H1 (cell line): ENCODE measurements at regions not wholly inside any gene's neighbourhood (a gene's known extent, or its start where the extent isn't known, plus 50 kb on each side); places are given as distances from the start of the nearest gene placed in this dataset.

Source experiments
- CTCF ChIA-PET: fragments of 300-600 bp; sonication (Branson Sonifier 250); formaldehyde crosslinking; loops from one replicate; lab custom pipeline; 2021; ENCODE audit not compliant: partially characterized antibody; lab: Charles Lee
- POLR2A ChIA-PET: fragments of 300-600 bp; sonication (Branson Sonifier 250); formaldehyde crosslinking; loops from one replicate; lab custom pipeline; 2021; ENCODE audit warnings: inconsistent platforms; ENCODE audit not compliant: partially characterized antibody; lab: Charles Lee
- DNase-seq, 2 experiments: peaks; one replicate each; pipeline versions ENCODE4 v3.0.0 to v3.0.0-alpha.2; 2010 to 2022; ENCODE audit warnings: low spot score in 2 of 2, low read depth in 1 of 2, mixed read lengths in 1 of 2
- FAIRE-seq: peaks from 2 replicates; lab custom pipeline; 2011; peaks lifted over from hg19 to GRCh38; lab: Jason Lieb, UNC
- H2AFZ ChIP-seq: 2 replicates; pipeline ENCODE4 v1.8.1; 2012; ENCODE audit warnings: low read length, inconsistent platforms
- H2AK5ac ChIP-seq: 2 replicates; pipeline ENCODE4 v1.6.1; 2013; ENCODE audit warnings: low read depth, low read length
- H2BK120ac ChIP-seq: replicated peaks from 2 replicates; pipeline ENCODE3; 2013; ENCODE audit warnings: low read depth, low read length, inconsistent platforms
- H2BK12ac ChIP-seq: 2 replicates; pipeline ENCODE4 v1.6.1; 2013; ENCODE audit warnings: low read depth, low read length
- H2BK15ac ChIP-seq: 2 replicates; pipeline ENCODE4 v1.6.1; 2013; ENCODE audit warnings: low read length
- H2BK20ac ChIP-seq: 2 replicates; pipeline ENCODE4 v1.6.1; 2013; ENCODE audit warnings: low read length
- H2BK5ac ChIP-seq: 2 replicates; pipeline ENCODE4 v1.6.1; 2013; ENCODE audit warnings: low read depth, low read length
- H3K14ac ChIP-seq: 2 replicates; pipeline ENCODE4 v1.6.1; 2013; ENCODE audit warnings: inconsistent platforms; ENCODE audit not compliant: insufficient read length
- H3K18ac ChIP-seq: 2 replicates; pipeline ENCODE4 v1.6.1; 2013; ENCODE audit warnings: low read length; ENCODE audit errors: extremely low read depth
- H3K23ac ChIP-seq: 2 replicates; pipeline ENCODE4 v1.6.1; 2013; ENCODE audit warnings: inconsistent platforms; ENCODE audit not compliant: insufficient read length
- H3K23me2 ChIP-seq: 2 replicates; pipeline ENCODE4 v1.6.1; 2013; ENCODE audit warnings: low read depth, low read length
- H3K27ac ChIP-seq: 2 replicates; pipeline ENCODE4 v1.6.1; 2011; ENCODE audit warnings: low read depth, low read length, inconsistent platforms
- H3K27me3 ChIP-seq, 4 experiments: replicated peaks in 1 of 4; 1 replicate in 1 of 4; 2 replicates in 3 of 4; pipeline versions ENCODE4 v1.6.1 to v1.8.1; 2011 to 2013; ENCODE audit warnings: low read length in 3 of 4, mild to moderate bottlenecking in 3 of 4, inconsistent platforms in 2 of 4, mixed read lengths in 2 of 4, moderate library complexity in 1 of 4; ENCODE audit not compliant: control insufficient read depth in 3 of 4, insufficient read depth in 3 of 4; ENCODE audit errors: extremely low read depth in 1 of 4
- H3K36me3 ChIP-seq, 4 experiments: 2 replicates each; pipeline versions ENCODE4 v1.6.1 to v1.8.1; 2011 to 2013; ENCODE audit warnings: mild to moderate bottlenecking in 4 of 4, low read length in 3 of 4, moderate library complexity in 2 of 4, control low read depth in 1 of 4, inconsistent platforms in 1 of 4; ENCODE audit not compliant: insufficient read depth in 4 of 4, control insufficient read depth in 2 of 4
- H3K4ac ChIP-seq: replicated peaks from 2 replicates; pipeline ENCODE3; 2013; ENCODE audit warnings: low read length, low read depth, mixed read lengths, inconsistent platforms; ENCODE audit not compliant: insufficient read length
- H3K4me1 ChIP-seq, 4 experiments: replicated peaks in 1 of 4; 1 replicate in 1 of 4; 2 replicates in 3 of 4; pipeline versions ENCODE4 v1.6.1 to v1.8.1; 2011 to 2013; ENCODE audit warnings: low read length in 3 of 4, inconsistent platforms in 2 of 4, mixed read lengths in 1 of 4; ENCODE audit not compliant: insufficient read depth in 4 of 4, control insufficient read depth in 3 of 4
- H3K4me2 ChIP-seq, 2 experiments: 2 replicates each; pipeline versions ENCODE4 v1.6.1 to v1.8.1; 2011 to 2013; ENCODE audit warnings: low read depth in 2 of 2, low read length in 2 of 2, control low read depth in 1 of 2, inconsistent platforms in 1 of 2, mild to moderate bottlenecking in 1 of 2; ENCODE audit not compliant: insufficient read depth in 1 of 2
- H3K4me3 ChIP-seq, 4 experiments: fragments of 200-600, 300-600 bp in 1 of 4; sonication (generic), shearing (Covaris generic), sonication (Bioruptor Twin) in 1 of 4; 2 replicates each; pipeline versions ENCODE4 v1.5.1 to v1.8.1; 2011 to 2016; ENCODE audit warnings: low read length in 4 of 4, low read depth in 3 of 4, control low read depth in 2 of 4, inconsistent platforms in 2 of 4, mild to moderate bottlenecking in 2 of 4, mixed read lengths in 1 of 4, moderate library complexity in 1 of 4; ENCODE audit not compliant: insufficient read depth in 2 of 4; ENCODE audit errors: extremely low read depth in 1 of 4
- H3K56ac ChIP-seq: replicated peaks from 2 replicates; pipeline ENCODE3; 2013; ENCODE audit warnings: low read depth, mild to moderate bottlenecking, mixed read lengths, low read length, inconsistent platforms; ENCODE audit not compliant: insufficient read length
- H3K79me1 ChIP-seq: 2 replicates; pipeline ENCODE4 v1.6.1; 2013; ENCODE audit warnings: low read depth, low read length, control low read depth
- H3K79me2 ChIP-seq, 2 experiments: 2 replicates each; pipeline versions ENCODE4 v1.6.1 to v1.8.1; 2012 to 2013; ENCODE audit warnings: low read length in 2 of 2, mild to moderate bottlenecking in 2 of 2, inconsistent platforms in 1 of 2; ENCODE audit not compliant: insufficient read depth in 2 of 2, control insufficient read depth in 1 of 2
- H3K9ac ChIP-seq, 4 experiments: replicated peaks in 1 of 4; 1 replicate in 1 of 4; 2 replicates in 3 of 4; pipeline versions ENCODE4 v1.6.1 to v1.8.1; 2011 to 2013; ENCODE audit warnings: low read depth in 3 of 4, low read length in 3 of 4, control low read depth in 2 of 4, mild to moderate bottlenecking in 2 of 4, moderate library complexity in 2 of 4, inconsistent platforms in 1 of 4; ENCODE audit errors: extremely low read depth in 1 of 4
- H3K9me3 ChIP-seq, 2 experiments: 2 replicates each; pipeline versions ENCODE4 v1.6.1 to v1.8.1; 2012 to 2013; ENCODE audit warnings: mild to moderate bottlenecking in 2 of 2, moderate library complexity in 2 of 2, control low read depth in 1 of 2, inconsistent platforms in 1 of 2, low read depth in 1 of 2, low read length in 1 of 2, mixed read lengths in 1 of 2; ENCODE audit not compliant: insufficient read depth in 2 of 2
- H4K20me1 ChIP-seq, 2 experiments: replicated peaks in 1 of 2; 2 replicates each; pipeline versions ENCODE3 to v1.8.1; 2011 to 2013; ENCODE audit warnings: inconsistent platforms in 2 of 2, low read length in 2 of 2, mild to moderate bottlenecking in 1 of 2; ENCODE audit not compliant: insufficient read depth in 2 of 2, control insufficient read depth in 1 of 2
- H4K5ac ChIP-seq: 2 replicates; pipeline ENCODE4 v1.6.1; 2013; ENCODE audit warnings: low read length, low read depth, mixed read lengths, inconsistent platforms; ENCODE audit not compliant: insufficient read length
- H4K8ac ChIP-seq: 2 replicates; pipeline ENCODE4 v1.8.0; 2013; ENCODE audit warnings: mild to moderate bottlenecking, moderate library complexity, low read length, inconsistent platforms; ENCODE audit not compliant: insufficient read depth; ENCODE audit errors: extremely low read depth
- H4K91ac ChIP-seq: replicated peaks from 2 replicates; pipeline ENCODE3; 2013; ENCODE audit warnings: low read length, mixed read lengths, inconsistent platforms; ENCODE audit not compliant: insufficient read length
- BRCA1 ChIP-seq: IDR thresholded peaks from 2 replicates; pipeline ENCODE4 v1.6.1; 2012; ENCODE audit warnings: low read depth, low read length, improper control_type of control experiment
- CREB1 ChIP-seq: IDR thresholded peaks from 2 replicates; pipeline ENCODE4 v1.6.1; 2012; ENCODE audit warnings: inconsistent platforms
- POLR2A ChIP-seq, 2 experiments: IDR thresholded peaks; 1 replicate in 1 of 2; 2 replicates in 1 of 2; pipeline ENCODE4 v1.6.1; 2011; ENCODE audit warnings: low read depth in 2 of 2, low read length in 2 of 2, mild to moderate bottlenecking in 2 of 2; ENCODE audit errors: control extremely low read depth in 1 of 2
- RFX5 ChIP-seq: IDR thresholded peaks from 2 replicates; pipeline ENCODE4 v1.6.1; 2011; ENCODE audit warnings: low read depth, low read length, improper control_type of control experiment, borderline replicate concordance
- TAF1 ChIP-seq: IDR thresholded peaks from 2 replicates; pipeline ENCODE4 v1.6.1; 2011; ENCODE audit warnings: mild to moderate bottlenecking, low read depth, low read length
- ZNF274 ChIP-seq: IDR thresholded peaks from 2 replicates; pipeline ENCODE4 v1.7.0; 2012; ENCODE audit warnings: low read length, borderline replicate concordance; ENCODE audit errors: extremely low read depth
- WGBS, 2 experiments: shearing (Covaris generic) in 1 of 2; methylation state at CpG; one replicate each; pipeline versions ENCODE4 v1.1.6 to v1.1.7; 2013 to 2015; ENCODE audit warnings: low lambda C conversion rate in 2 of 2, mixed read lengths in 2 of 2, inconsistent platforms in 1 of 2, low coverage in 1 of 2, missing lambda C conversion rate in 1 of 2; ENCODE audit not compliant: insufficient replicate concordance in 2 of 2, insufficient coverage in 1 of 2, insufficient read length in 1 of 2; ENCODE audit errors: extremely low coverage in 1 of 2, missing lambda C conversion rate in 1 of 2; 5-methylcytosine and 5-hydroxymethylcytosine counted together

DNA sequence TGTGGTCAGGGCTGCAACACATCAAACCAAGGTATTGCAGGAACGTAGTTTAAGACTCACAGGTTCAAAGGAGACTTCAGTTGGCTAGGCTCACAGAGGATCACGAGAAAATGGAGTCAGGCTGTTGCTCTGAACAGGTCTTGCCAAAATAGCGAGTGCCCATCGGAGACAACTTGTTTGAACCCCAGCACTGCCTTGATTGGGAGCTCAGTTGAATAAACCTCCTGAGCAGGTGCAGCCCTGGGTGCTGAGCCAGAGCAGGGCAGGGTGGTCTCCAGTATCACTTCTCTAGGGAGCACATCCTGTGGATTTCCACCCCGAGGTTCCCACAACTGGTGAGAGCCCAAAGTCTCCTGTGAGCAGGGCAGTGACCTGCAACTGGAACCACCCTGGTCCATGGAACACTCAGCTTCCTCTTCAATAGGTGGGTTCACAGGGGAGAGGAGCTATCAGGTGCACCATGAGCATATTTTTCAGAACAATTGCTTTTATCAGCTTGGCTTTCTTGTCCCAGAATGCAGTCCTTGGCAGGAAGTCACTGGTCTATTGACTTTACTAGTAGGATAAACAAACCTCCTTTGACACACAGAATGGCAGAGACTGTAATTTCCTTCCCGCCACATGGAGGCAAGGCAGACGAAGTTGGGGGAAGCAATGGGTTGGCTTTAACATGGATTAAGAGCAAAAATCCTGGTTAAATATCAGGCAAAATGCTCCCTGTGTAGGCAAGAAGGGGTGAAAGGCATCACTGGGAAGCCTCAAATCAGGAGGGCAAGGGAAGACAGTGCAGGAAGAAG, 267.7 kb upstream of the FOXQ1 start:
- Histone ChIP-seq H3K4ac (no peak overlapping the region), H3K4me2 (no peak overlapping the region), H3K14ac (no peak overlapping the region), H3K4me3 (no peak overlapping the region), H3K27ac (no peak overlapping the region), H3K36me3 (no peaks in the 10 kb centered on the region), H4K91ac (no peak overlapping the region), H2BK12ac (no peak overlapping the region), H4K5ac (no peak overlapping the region), H3K18ac (no peak overlapping the region), H3K23ac (no peak overlapping the region), H4K20me1 (no peaks in the 10 kb centered on the region), H3K56ac (no peak overlapping the region), H2BK5ac (no peak overlapping the region), H2AFZ (no peak overlapping the region), H4K8ac (no peak overlapping the region), H3K4me1 (no peaks in the 10 kb centered on the region), H3K23me2 (no peaks in the 10 kb centered on the region), H2BK20ac (no peak overlapping the region), H3K27me3 (no peaks in the 10 kb centered on the region; a peak in 1 of 7 replicates), H2BK120ac (no peak overlapping the region), H3K79me2 (no peaks in the 10 kb centered on the region), H3K9me3 (no peaks in the 10 kb centered on the region), H2BK15ac (no peak overlapping the region), H3K9ac (no peak overlapping the region), H3K79me1 (no peaks in the 10 kb centered on the region), H2AK5ac (no peak overlapping the region)
- DNase-seq (no peak), FAIRE-seq (no peak)
- no peak for TF ChIP-seq RFX5
- TF ChIP-seq ZNF274 = no peak
- no peak for TF ChIP-seq TAF1
- no peak for TF ChIP-seq CREB1
- TF ChIP-seq BRCA1 = no peak
- TF ChIP-seq POLR2A (IDR thresholded peaks at IDR 0.05; ENCODE audit: control extremely low read depth in 1 of 2, low read depth in 2 of 2, low read length in 2 of 2) = no peak
- WGBS, 2 experiments = 97% methylated on average over 7 of the region's 7 CpGs; no CpG with 5 or more reads in 1 of the 2 experiments
- CTCF ChIA-PET = no interaction called here
- POLR2A ChIA-PET = no interaction called here
